KBM-7 (cell line): ENCODE measurements at regions not wholly inside any gene's neighbourhood (a gene's known extent, or its start where the extent isn't known, plus 50 kb on each side); places are given as distances from the start of the nearest gene placed in this dataset.
"Not testable (repeated sequence)": the region's sequence is repeated elsewhere in the genome, so short reads cannot be mapped to it uniquely, and the experiment has no call there.

Experiments
- DNase-seq: peaks from one replicate; pipeline ENCODE4 v3.0.0-alpha.2; 2015
- in situ Hi-C: fragments of 300-500 bp; cut with MboI; formaldehyde crosslinking; loops from 2 replicates; pipeline ENCODE4 v1.14.3; 2020; ENCODE audit warnings: low sequenced_read_pairs, low pct_unique_long_range_greater_than_20kb, mixed read lengths

GRCh38 chr12:33773091-33773490 is 249.2 kb upstream of the ALG10 start:
- DNase-seq, in situ Hi-C loops: not testable (repeated sequence)

GRCh38 chr12:33786532-33786931 is 235.8 kb upstream of the ALG10 start:
- in situ Hi-C loops, result no loop called here

GRCh38 chr12:33794954-33795353 is 227.3 kb upstream of the ALG10 start:
- no peak for DNase-seq
- in situ Hi-C loops, result no loop called here

More at GRCh38 chr12:33786532-33786931, 235.8 kb upstream of the ALG10 start:
- DNase-seq, result no peak

- in situ Hi-C loops, result no loop called here
- no peak for DNase-seq
Observed at GRCh38 chr12:33795536-33795935, 226.8 kb upstream of the ALG10 start.

- DNase-seq, result no peak
- in situ Hi-C loops, result no loop called here
Observed at GRCh38 chr12:33813536-33813935, 208.8 kb upstream of the ALG10 start.

GRCh38 chr12:33817713-33818112 is 204.6 kb upstream of the ALG10 start:
- in situ Hi-C loops, result no loop called here
- no peak for DNase-seq

- in situ Hi-C loops, result no loop called here
- DNase-seq, result no peak
Observed at GRCh38 chr12:33818313-33818712, 204.0 kb upstream of the ALG10 start.

GRCh38 chr12:33825442-33825841 is 196.9 kb upstream of the ALG10 start:
- in situ Hi-C loops, result no loop called here
- DNase-seq, result no peak

GRCh38 chr12:33825986-33826602 is 196.2 kb upstream of the ALG10 start:
- no peak for DNase-seq
- in situ Hi-C loops, result no loop called here

- DNase-seq, result no peak
- in situ Hi-C loops, result no loop called here
Observed at GRCh38 chr12:33828326-33828725, 194.0 kb upstream of the ALG10 start.

- in situ Hi-C loops, result no loop called here
- no peak for DNase-seq
Observed at GRCh38 chr12:33830070-33830469, 192.2 kb upstream of the ALG10 start.

- DNase-seq, result no peak
- in situ Hi-C loops, result no loop called here
Observed at GRCh38 chr12:33832900-33833299, 189.4 kb upstream of the ALG10 start.

GRCh38 chr12:33834672-33835071 is 187.6 kb upstream of the ALG10 start:
- in situ Hi-C loops, result no loop called here
- DNase-seq, result no peak

GRCh38 chr12:33876618-33877017 is 145.7 kb upstream of the ALG10 start:
- no peak for DNase-seq
- in situ Hi-C loops, result no loop called here

GRCh38 chr12:33892425-33892824 is 129.9 kb upstream of the ALG10 start:
- DNase-seq, result no peak
- in situ Hi-C loops, result no loop called here

- in situ Hi-C loops, DNase-seq: not testable (repeated sequence)
Observed at GRCh38 chr12:33920460-33920859, 101.8 kb upstream of the ALG10 start.

GRCh38 chr12:33926095-33926494 is 96.2 kb upstream of the ALG10 start:
- in situ Hi-C loops, result no loop called here
- no peak for DNase-seq

- in situ Hi-C loops, DNase-seq: not testable (repeated sequence)
Observed at GRCh38 chr12:33937669-33938068, 84.6 kb upstream of the ALG10 start.

- in situ Hi-C loops, result no loop called here
- no peak for DNase-seq
Observed at GRCh38 chr12:33942172-33942571, 80.1 kb upstream of the ALG10 start.

GRCh38 chr12:33944703-33945437 is 77.4 kb upstream of the ALG10 start:
- in situ Hi-C loops, result no loop called here
- DNase-seq, result no peak

- in situ Hi-C loops, result no loop called here
- no peak for DNase-seq
Observed at GRCh38 chr12:33945438-33945784, 76.9 kb upstream of the ALG10 start.
